ENCODE measurements at regions not wholly inside any gene's neighbourhood (a gene's known extent, or its start where the extent isn't known, plus 50 kb on each side); places are given as distances from the start of the nearest gene placed in this dataset.
A peak's percentile ranks its signal among the peaks of the same experiment; 100 is the strongest.

- intact Hi-C loops (cut with DNase I, micrococcal nuclease): no loop called here
- no peak overlapping the region for H3K4me3 ChIP-seq
- no peak for DNase-seq
Observed at GRCh38 chr7:12456506-12456905, 52.8 kb upstream of the VWDE start.

GRCh38 chr7:12458520-12459131 lies 55.0 kb upstream of the VWDE start:
- intact Hi-C loops (cut with DNase I, micrococcal nuclease): no loop called here
- no peak for TF ChIP-seq CTCF (IDR thresholded peaks at IDR 0.05)
- Histone ChIP-seq H3K9me3 (no peaks in the 10 kb centered on the region), H3K4me3 (no peak overlapping the region), H3K36me3 (ENCODE audit: low read depth) (no peaks in the 10 kb centered on the region), H3K4me1 (ENCODE audit: low read depth) (no peaks in the 10 kb centered on the region)
- ATAC-seq (peak; percentile 61), DNase-seq (peak in 1 of 3 donors; percentile 7)

More at GRCh38 chr7:12456506-12456905, 52.8 kb upstream of the VWDE start:
- Histone ChIP-seq H3K4me1 (ENCODE audit: low read depth) (no peaks in the 10 kb centered on the region), H3K36me3 (ENCODE audit: low read depth) (no peaks in the 10 kb centered on the region), H3K9me3 (no peaks in the 10 kb centered on the region)
- no peak for TF ChIP-seq CTCF (IDR thresholded peaks at IDR 0.05)
- no peak for ATAC-seq

- no peak for TF ChIP-seq CTCF (IDR thresholded peaks at IDR 0.05)
- no peak for ATAC-seq
- no peaks in the 10 kb centered on the region for H3K36me3 ChIP-seq (ENCODE audit: low read depth)
- intact Hi-C loops (cut with DNase I, micrococcal nuclease): no loop called here
- DNase-seq: no peak
- no peaks in the 10 kb centered on the region for H3K4me1 ChIP-seq (ENCODE audit: low read depth)
- no peak overlapping the region for H3K4me3 ChIP-seq
- H3K9me3 ChIP-seq: no peaks in the 10 kb centered on the region
Observed at GRCh38 chr7:12467837-12468236, 64.2 kb upstream of the VWDE start.

- DNase-seq: no peak
- no peaks in the 10 kb centered on the region for H3K4me1 ChIP-seq (ENCODE audit: low read depth)
- no peak for ATAC-seq
- no peak overlapping the region for H3K4me3 ChIP-seq
- intact Hi-C loops (cut with DNase I, micrococcal nuclease): no loop called here
- H3K9me3 ChIP-seq: no peaks in the 10 kb centered on the region
- no peak for TF ChIP-seq CTCF (IDR thresholded peaks at IDR 0.05)
- H3K36me3 ChIP-seq (ENCODE audit: low read depth): no peaks in the 10 kb centered on the region
Observed at GRCh38 chr7:12469568-12469967, 65.9 kb upstream of the VWDE start.

GRCh38 chr7:12470930-12471329 lies 67.3 kb upstream of the VWDE start:
- Histone ChIP-seq H3K36me3 (ENCODE audit: low read depth) (no peaks in the 10 kb centered on the region), H3K9me3 (no peaks in the 10 kb centered on the region), H3K4me3 (no peak overlapping the region), H3K4me1 (ENCODE audit: low read depth) (no peaks in the 10 kb centered on the region)
- ATAC-seq (no peak), DNase-seq (no peak)
- no peak for TF ChIP-seq CTCF (IDR thresholded peaks at IDR 0.05)
- intact Hi-C loops (cut with DNase I, micrococcal nuclease): no loop called here

- ATAC-seq (no peak), DNase-seq (no peak)
- intact Hi-C loops (cut with DNase I, micrococcal nuclease): no loop called here
- no peaks in the 10 kb centered on the region for H3K36me3 ChIP-seq (ENCODE audit: low read depth)
- no peaks in the 10 kb centered on the region for H3K9me3 ChIP-seq
- H3K4me3 ChIP-seq: no peak overlapping the region
- TF ChIP-seq CTCF (IDR thresholded peaks at IDR 0.05): no peak
- no peaks in the 10 kb centered on the region for H3K4me1 ChIP-seq (ENCODE audit: low read depth)
Observed at GRCh38 chr7:12474035-12474434, 70.4 kb upstream of the VWDE start.
